ENCODE measurements at regions not wholly inside any gene's neighbourhood (a gene's known extent, or its start where the extent isn't known, plus 50 kb on each side); places are given as distances from the start of the nearest gene placed in this dataset.

DNA sequence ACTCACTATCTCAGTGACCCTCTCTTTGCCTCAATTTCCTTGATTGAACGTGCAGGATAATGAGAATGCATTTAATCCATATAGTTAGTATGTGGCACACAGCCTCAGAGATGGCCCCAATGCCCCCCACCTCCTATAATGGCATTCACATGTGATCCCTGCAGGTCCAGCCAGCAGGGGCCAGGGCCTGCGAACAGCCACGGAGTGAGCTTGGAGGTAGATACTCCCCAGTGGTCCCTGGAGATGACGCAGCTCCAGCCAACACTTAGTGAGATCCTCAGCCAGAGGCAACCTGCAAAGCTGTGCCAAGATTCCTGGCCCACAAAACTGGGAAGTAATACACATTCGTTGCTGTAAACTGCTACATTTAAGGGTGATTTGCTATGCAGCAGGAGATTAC, 184.9 kb upstream of the NSMCE3 start:
- DNase-seq, result no peak

DNA sequence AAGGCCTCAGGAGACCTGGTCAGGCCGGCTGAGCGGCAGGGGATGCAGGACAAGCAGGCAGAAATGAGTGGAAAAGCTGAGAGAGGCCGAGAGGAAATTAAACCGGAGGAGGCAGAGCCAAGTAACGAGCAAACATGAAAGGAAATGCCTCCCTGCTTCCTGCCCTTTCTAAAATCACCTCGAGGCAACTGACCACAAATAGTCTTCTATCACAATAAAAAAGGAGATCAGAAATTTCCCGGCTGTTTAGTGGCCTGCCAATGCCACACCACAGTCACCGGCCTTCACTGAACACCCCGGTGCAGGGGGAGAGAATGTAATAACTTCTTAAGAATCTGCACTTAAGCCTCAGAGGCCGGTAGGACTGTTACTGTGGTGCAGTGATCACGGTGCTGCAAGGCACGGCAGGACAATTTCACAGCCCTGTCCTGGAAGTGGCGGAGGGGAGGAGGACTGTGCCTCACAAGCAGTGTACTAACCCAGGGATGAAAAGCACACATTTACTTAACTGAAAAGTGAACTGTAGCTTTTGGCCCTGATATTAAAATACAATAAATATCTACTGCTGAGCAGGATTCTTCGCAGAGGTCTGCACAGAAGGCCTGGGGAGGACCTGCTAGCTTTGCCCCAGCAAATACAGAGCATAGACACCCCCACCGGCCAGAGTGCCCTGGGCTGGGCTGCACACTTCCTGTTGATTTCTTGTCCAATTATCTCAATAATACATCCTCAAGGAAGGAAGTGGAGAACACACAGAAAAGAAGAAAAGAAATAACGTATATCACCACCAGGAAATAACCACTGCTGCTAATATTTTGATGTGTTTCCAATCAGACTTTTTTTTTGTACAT, 183.5 kb upstream of the NSMCE3 start:
- DNase-seq, result no peak

DNA sequence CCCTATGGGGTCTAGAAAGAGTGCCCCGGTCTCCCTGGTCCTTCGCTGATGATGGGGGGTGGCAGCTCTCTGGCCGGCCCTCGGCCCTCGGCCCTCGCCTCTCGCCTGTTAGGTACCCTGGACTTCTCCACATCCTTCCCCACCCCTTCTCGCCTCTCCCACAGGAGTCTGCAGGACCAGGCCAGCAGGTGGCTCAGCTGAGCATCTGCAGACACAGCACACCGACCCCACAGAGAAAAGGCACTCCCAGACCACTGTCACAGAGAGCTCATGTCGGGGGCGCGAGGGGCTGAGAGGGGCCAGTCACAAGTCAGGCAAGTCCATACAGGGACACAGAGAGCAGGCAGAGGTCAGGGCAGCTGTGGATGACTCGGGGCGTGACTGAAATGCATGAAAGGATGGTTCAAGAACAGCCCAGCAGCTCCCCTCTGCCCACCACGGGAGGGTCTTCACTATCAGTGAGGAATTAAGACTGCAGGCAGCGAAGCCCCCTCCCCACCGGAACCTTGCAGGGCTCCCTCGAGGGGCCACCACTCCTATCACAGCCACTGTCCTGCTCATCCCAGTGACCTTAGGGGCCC, 181.7 kb upstream of the NSMCE3 start:
- no peak for DNase-seq

DNA sequence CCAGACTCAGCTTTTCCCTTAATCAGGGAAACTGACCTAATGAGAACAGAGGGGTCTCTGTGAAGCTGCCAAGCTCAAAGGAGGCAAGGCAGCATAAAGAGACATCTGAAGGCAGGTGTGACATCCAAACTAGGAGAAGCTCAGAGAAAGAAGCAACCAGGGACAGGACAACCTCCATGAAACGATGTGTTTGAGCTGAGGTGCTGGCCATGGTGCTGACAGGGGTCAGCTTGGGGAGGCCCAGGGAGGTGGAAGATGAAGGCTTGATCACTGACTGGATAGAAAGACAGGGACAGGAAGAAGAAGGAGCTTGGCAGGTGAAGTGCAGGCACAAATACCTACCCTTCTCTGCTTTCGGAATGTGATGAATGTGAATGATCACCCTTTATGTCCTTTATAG, 179.5 kb upstream of the NSMCE3 start:
- DNase-seq, result no peak

DNA sequence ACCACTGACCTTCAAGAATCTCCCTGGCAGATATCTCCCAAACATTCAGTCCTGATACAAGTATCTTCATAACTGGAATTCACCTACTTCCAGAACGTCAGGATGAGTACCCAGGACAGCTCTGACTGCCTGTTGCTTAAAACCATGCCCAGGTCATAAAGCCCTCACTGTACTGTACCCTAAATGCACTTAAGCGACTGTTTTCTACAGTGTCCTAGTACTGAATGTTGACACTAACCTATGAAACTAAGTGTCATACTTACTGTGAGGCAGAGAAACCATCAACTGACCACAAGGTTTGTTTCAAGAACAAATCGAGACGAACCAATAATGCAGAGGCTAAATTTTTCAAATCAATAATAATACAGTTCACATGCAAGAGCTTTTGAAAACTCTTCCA, 178.7 kb upstream of the NSMCE3 start:
- DNase-seq, result no peak

DNA sequence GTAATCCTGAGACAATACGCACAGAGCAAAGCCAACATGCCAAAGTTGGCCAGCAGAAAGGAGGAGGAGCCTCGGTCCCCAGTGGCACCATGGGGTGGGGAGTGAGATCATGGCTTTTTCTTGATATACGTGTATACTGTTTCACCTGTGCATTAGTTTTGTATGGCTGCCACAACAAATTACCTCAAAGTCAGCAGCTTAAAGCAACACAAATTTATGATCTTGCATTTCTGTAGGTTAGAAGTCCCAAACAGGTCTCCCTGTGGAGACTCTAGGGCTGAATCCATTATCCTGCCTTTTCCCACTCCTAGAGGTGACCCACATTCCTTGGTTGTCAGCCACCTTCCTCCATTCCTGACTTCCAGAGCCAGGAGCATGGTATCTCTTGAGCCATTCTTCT, 176.9 kb upstream of the NSMCE3 start:
- no peak for DNase-seq

DNA sequence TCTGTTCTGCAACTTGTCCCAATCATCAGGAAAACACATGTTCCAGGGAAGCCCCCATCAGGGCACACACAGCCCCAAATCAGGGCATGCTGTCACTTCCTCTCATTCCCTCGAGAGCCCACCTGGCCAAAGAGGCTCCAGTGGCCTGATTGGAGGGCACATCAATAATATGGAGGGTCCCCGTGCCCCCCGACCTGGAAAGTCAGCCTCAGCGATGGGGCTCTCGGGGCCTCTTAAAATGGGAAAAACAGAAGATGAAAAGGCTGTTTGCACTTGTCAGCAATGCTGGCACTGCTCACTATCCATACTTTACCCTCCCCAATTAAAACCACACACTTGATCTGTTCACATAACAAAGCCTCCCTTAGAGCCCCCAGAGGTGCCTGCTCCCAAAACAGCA, 172.9 kb upstream of the NSMCE3 start:
- DNase-seq, result no peak

DNA sequence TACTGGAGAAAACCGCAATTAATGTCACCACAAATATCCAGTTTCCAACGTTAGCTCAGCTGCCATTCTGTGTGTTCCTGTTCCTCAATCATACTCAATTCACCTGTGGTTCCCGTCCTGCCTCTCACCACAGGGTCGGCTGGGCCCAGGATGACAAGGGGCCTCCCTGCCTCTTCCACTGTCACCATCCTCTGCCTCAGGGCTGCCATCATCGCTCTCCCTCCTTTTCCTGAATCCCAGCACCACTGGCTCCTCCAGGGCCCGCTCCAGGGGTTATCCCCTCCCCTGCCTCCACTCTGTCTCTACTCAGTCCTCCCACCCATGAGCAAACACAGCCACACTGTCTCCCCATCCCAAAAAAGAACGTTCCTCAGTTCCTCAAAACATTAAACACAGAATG, 170.9 kb upstream of the NSMCE3 start:
- DNase-seq, result no peak

DNA sequence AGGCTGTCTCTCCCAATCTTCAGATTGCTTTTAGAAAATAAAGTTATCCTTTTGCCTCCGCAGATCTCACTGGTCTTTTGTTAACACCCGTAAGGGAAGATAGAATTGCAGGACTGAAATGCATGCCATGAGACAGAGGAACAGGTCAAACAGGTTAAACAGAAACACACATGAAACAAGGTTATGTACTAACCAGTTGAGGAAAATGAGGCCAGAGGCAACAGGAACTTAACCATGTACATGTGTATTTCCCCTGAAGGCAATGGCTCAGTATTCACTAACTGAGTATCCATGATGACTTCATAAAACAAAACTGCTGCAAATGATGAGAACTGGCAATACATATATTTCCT, 169.1 kb upstream of the NSMCE3 start:
- no peak for DNase-seq

DNA sequence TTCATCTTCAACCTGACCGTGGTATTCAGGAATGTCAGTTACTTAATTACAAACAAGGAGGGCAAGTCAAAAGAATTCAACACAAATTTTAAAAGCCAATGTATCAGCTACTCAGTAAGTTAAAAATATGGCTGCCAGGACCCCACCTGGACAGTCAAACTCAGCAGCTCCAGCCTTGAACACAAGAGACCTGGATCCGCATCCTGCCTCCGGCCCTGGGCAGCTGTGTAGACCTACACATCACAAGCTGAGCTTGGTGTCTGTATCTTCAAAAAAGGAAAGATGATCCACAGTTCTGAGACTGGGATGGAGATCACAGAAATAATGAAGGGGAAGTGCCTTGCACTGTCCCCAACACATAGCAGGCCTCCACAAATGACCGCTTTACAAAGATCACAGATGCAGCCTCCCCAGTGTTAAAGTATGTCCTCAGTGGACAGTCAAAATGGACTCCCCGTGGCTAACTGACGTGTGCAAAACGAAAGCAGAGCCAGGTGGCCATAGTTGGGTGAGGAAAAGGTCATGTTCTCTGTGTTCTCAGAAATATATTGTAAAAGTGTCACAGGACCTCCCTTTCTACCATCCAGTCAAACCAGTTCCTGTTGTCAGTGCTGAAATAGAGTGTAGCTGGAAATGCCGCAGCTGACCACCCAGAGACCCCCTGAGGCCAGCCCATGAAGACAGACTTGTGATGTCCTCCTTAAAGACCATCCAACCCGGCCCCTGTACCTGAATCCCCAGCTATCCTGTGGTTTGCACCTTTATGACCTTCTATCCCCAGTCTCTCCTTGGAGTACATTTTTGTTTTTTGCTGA, 168.5 kb upstream of the NSMCE3 start:
- no peak for DNase-seq

DNA sequence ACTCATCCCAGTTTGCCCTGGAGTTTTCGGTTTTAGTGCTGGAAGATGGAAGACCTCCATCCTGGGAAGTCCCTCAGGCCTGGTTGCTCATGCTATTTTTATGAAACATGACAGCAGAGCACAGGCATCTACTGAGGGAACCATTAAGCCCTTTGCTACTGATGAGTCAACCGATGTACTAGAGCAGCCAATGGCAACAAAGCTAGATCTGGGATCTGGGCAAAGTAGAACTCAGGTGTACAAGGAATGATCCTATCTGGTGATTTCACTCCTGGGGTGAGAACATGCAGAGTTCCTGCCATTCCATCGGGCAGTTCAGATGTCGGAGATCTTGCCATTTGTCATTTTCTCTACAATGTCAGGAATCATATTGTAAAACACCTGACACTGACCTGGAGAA, 166.2 kb upstream of the NSMCE3 start:
- DNase-seq, result no peak

DNA sequence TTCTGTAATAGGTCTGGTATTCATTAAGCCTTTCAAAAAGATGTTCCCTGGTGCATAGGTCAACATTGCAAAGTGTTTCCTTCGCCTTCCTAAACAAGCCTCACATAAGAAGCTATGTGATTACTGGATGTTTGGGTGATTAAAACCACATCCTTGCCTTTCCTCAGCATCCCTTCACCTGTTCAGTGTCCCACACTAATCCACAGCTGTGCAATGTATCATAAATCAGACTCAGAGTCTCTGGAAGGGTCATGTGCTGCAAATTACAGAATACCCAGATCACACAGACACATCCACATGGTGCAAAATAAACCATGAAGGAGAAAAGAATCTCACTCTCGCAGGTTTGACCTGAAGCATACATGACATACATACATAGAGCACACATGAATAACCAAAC, 164.7 kb upstream of the NSMCE3 start:
- DNase-seq, result no peak

DNA sequence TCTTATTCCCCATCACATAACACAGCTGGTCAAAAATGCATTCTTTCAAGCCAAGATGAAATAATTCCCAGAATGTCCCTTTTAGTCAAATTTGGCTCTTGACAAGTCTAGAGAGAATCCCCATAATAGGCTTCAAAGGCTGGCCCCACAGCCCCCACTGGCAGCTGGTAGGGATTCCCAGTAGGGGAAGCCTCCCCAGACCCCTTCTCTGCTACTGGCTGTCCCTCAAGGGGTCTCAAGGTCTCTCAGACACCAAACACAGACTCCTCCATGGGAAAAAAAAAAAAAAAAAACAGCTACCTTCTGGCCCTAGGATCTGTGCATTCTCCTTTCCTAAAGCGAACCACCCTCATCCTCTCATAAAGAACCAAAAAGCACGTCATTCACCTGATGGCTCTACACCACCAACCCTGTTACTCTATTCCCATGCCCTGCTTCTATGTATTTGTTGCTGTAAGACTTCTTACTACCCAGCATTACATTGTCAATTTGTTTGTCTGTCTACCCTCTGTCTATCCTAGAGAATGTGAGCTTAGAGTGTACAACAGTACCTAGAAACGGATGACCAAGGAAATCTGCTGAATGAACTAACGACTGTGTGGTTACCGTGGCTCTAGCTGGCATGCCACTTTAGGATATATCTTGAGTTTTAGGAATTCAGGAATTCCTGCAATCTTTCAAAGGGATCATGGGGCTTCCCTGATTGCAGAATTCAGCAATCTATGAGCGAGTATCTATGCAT, 164.1 kb upstream of the NSMCE3 start:
- no peak for DNase-seq

DNA sequence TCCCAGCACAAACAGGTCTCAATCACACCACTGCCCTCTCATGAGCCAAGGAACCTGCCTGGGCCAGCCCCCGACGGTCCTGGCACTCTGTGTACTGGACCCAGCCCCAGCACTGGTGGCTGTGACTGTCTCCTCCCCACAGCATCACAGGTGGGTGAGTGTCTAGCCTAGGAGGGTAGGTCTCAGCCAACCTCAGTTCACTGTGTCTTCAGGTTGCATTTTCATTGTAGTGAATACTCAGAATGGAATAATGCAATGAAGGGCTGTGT, 163.4 kb upstream of the NSMCE3 start:
- no peak for DNase-seq

DNA sequence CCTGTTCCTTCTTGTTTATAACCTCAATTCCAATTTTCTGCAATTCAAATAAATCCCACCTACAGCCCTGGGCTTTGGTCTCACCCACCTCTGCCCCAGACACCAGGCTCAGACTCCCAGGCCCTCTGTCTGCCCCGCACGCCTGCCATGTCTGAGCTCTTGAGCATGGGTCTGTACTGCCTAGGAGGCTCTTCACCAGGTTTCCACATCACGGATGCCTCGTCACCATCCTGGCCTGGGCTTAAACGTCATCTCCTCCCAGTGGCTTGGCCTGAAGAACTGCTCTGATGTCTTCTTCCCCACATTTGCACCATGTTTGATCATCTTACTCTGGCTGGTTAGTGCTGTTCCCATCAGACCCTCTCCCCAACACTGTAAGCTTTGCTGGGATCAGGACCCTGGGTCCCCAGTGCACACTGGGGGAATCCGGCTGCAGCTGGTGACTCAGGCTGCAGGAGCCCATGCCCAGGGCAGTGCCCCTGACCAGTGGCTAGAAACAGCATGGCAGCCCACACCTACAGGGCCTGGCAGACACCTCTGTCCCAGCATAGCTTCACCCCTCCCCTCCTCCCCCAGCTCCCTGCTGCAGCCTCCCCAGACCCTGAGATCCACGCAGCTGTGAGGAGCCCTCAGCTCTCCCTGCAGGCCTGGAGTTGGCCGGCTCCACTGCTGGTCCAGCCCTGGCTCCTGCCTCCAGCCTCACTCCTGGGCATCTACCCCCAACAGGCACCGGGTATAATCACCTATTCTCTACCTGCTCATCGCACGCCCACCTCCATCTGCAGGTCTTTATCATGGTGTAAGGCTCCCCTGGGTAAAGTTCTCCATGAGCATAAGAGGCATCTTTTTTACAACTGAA, 162.8 kb upstream of the NSMCE3 start:
- DNase-seq, result no peak

DNA sequence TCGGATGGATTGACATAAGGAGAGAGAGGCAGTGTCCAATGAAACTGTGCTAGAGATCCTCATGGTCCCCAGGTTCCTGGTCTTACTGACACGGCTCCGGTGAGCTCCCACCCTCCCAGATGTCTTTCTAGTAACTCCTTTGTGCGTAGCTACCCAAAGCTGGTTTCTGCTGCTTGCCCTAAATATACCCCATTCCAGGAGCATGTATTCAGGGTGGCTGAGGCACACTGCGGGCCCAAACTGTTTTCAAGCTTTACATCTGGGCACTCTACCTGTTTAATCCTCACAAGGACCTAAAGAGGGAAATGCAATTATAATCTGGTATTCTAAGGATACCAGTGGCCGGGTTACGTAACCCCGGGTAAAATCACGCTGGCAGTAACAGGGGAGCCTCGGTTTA, 161.2 kb upstream of the NSMCE3 start:
- no peak for DNase-seq

DNA sequence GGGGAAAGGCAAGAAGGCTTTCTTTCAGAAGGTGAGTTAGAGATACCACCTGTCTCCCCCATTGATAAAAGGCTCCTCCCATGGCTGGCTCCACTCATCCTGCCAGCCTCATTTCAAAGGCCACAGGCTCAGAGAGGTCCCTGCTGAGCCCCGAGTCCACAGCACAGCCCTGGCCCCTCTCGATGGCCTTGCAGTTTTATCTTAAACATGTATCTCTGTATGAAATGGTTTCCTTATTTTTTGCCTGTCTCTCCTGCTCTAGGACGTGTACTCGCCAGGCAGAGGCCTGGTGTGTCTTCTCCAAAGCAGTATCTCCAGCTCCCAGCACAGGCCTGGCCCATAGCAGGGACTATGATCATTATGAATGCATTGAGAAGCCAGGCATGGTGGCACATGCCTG, 160.5 kb upstream of the NSMCE3 start:
- no peak for DNase-seq

DNA sequence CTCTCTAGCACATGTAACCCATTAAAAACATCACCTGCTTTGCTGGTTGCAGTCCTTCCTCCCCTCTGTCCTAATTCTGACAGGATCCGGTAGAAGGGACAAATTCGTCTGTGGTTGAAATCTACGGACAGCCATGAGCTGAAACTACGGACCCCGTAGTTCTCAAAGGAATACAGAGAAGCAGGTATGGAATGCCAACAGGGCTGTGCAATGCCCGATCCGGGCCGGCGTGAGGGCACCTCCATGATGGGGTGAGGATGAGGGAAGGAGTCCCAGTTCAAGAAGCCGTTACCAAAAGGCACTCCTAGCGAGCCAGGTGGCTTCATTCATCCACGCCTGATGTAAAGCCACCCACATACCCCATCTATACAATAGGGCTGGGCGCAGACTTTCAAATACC, 160.0 kb upstream of the NSMCE3 start:
- no peak for DNase-seq

DNA sequence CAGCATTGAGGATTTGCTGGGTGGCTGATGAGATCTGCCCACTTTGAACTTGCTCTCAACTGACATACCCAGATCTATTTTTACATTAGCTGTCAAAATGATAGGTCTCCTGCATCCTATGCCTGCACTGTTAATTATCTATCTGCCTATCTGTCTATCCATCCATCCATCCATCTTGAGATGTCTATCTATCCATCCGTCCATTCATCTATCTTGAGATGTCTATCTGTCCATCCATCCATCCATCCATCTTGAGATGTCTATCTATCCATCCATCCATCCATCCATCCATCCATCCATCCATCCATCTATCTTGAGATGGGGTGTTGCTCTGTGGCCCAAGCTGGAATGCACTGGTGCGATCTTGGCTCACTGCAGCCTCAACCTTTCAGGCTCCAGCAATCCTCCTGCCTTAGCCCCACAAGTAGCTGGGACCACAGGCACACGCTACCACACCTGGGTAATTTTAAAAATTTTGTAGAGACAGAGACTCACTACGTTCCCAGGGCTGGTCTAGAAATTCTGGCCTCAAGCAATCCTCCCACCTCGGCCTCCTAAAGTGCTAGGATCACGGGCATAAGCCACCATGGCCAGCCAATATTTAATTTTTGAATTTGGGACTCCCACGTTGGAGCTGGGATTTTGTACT, 159.4 kb upstream of the NSMCE3 start:
- DNase-seq, result no peak

DNA sequence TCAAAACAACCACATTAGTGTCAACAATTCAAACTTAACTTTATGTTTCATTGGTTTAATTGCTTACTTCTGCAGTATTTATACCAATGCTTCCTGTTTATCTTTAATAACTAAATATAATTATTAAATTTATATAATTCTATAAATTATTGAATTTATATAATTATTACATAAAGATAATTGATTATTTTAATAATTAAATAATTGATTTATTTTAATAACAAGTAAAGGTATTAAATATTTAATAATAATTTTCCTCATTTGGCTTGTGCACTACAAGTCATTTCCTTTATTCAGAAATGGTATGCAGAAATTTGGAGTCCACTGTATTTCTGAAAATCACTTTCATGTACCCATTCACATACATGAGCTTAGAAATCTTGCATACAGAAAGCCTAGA, 156.2 kb upstream of the NSMCE3 start:
- no peak for DNase-seq

DNA sequence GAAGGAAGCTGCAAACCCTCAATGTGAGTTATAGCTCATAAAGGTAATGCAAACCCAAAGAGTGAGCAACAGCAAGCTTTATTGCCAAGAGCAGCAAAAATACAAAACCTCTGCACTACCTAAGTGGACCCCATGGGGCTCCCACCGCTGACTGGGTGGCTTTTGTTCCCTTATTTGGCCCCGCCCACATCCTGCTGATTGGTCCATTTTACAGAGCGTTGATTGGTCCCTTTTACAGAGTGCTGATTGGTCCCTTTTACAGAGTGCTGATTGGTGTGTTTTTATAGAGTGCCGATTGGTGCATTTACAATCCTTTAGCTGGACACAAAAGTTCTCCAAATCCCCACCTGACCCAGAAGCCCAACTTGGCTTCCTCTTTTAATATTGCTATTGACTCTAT, 154.5 kb upstream of the NSMCE3 start:
- no peak for DNase-seq

DNA sequence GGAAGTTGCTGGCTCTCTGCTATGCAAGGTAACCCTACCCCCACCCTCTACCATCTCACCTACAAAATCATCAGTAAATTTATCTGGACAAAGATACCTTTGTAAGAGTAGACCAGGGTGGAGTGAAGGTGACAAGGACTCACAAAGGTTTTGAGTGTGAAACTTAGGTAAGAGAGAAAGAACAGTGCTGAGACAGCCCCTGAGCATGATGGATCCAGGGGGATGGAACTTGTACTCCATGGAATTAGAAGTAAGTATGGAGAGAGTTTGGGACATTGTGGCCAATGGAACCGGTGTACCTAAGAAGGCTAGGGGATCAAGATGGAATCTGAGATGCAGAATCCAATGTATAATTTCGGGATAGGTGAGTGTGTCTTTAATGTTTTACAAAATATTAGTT, 153.0 kb upstream of the NSMCE3 start:
- no peak for DNase-seq
